Gastrocnemius medialis (tissue), 4 donors: ENCODE measurements at regions not wholly inside any gene's neighbourhood (a gene's known extent, or its start where the extent isn't known, plus 50 kb on each side); places are given as distances from the start of the nearest gene placed in this dataset.

Source experiments
- POLR2A ChIP-seq, 2 donors: fragments of 450-650 bp; IDR thresholded peaks; one replicate each; pipeline ENCODE4 v1.6.1; 2017; ENCODE audit warnings: antibody characterized with exemption in 2 of 2, mild to moderate bottlenecking in 2 of 2, moderate library complexity in 2 of 2
- TF ChIP-seq, protein P1 (sequence below), 5 experiments: fragments of 450-650 bp in 3 of 5; fragments of 200-600 bp in 2 of 5; sonication (generic) in 2 of 5; IDR thresholded peaks in 4 of 5; conservative IDR thresholded peaks in 1 of 5; 1 replicate in 4 of 5; 2 replicates in 1 of 5; pipeline ENCODE4 v1.5.1; 2016 to 2019; ENCODE audit warnings: antibody characterized with exemption in 5 of 5, mild to moderate bottlenecking in 3 of 5, moderate library complexity in 3 of 5

DNA sequence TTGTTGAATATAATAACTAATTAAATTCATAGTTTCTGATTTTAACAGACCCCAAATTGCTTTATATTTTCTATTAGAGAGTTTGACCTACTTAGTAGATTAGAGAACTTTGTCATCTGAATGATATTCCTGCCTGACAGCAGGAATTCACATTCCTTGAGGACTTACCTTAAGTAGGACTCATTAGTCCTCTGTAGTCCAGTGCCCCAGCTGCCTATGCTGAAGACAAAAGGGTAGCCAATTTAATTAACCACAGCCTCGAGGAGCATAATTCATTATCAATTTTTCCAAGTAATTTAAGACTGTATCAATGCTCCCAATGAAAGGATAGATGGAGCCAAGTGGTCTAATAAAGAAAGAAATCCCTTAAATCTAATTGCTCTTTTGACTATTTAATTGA is 1405.0 kb upstream of the IGFBP7 start:
- TF ChIP-seq, protein P1, sequence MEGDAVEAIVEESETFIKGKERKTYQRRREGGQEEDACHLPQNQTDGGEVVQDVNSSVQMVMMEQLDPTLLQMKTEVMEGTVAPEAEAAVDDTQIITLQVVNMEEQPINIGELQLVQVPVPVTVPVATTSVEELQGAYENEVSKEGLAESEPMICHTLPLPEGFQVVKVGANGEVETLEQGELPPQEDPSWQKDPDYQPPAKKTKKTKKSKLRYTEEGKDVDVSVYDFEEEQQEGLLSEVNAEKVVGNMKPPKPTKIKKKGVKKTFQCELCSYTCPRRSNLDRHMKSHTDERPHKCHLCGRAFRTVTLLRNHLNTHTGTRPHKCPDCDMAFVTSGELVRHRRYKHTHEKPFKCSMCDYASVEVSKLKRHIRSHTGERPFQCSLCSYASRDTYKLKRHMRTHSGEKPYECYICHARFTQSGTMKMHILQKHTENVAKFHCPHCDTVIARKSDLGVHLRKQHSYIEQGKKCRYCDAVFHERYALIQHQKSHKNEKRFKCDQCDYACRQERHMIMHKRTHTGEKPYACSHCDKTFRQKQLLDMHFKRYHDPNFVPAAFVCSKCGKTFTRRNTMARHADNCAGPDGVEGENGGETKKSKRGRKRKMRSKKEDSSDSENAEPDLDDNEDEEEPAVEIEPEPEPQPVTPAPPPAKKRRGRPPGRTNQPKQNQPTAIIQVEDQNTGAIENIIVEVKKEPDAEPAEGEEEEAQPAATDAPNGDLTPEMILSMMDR (IDR thresholded peaks at IDR 0.05 in 4 of 5, conservative IDR thresholded peaks at IDR 0.05 in 1 of 5): no peak
- TF ChIP-seq POLR2A (IDR thresholded peaks at IDR 0.05): no peak
